SK-N-MC (cell line): ENCODE measurements at regions not wholly inside any gene's neighbourhood (a gene's known extent, or its start where the extent isn't known, plus 50 kb on each side); places are given as distances from the start of the nearest gene placed in this dataset.

Experiments used
- DNase-seq: peaks from one replicate; pipeline ENCODE4 v3.0.0-alpha.2; 2011; ENCODE audit warnings: low read depth, low spot score
- H3K27ac ChIP-seq: fragments of 200-600 bp; sonication (generic); 2 replicates; pipeline ENCODE4 v1.5.1; 2016; ENCODE audit warnings: mixed run types
- H3K36me3 ChIP-seq: fragments of 200-600 bp; sonication (generic); 2 replicates; pipeline ENCODE4 v1.6.1; 2017; ENCODE audit warnings: antibody characterized with exemption, low read length, mixed read lengths; ENCODE audit not compliant: insufficient read depth
- H3K4me3 ChIP-seq: fragments of 200-600 bp; sonication (generic); 2 replicates; pipeline ENCODE4 v1.5.1; 2016
- H3K9ac ChIP-seq: fragments of 200-600 bp; sonication (generic); 2 replicates; pipeline ENCODE4 v1.8.0; 2017; ENCODE audit warnings: mixed run types, mixed read lengths; ENCODE audit not compliant: insufficient read length
- H3K9me3 ChIP-seq: fragments of 200-600 bp; sonication (generic); 2 replicates; pipeline ENCODE4 v1.6.1; 2017; ENCODE audit warnings: low read depth, mild to moderate bottlenecking, antibody characterized with exemption, low read length, moderate library complexity, mixed read lengths
- EZH2 ChIP-seq: fragments of 200-600 bp; sonication (generic); IDR thresholded peaks from one replicate; pipeline ENCODE4 v1.6.1; 2017; ENCODE audit warnings: antibody characterized with exemption
- FOXP2 ChIP-seq: optimal IDR thresholded peaks from 2 replicates; pipeline ENCODE3; 2011; ENCODE audit warnings: mild to moderate bottlenecking, moderate library complexity; ENCODE audit not compliant: insufficient read depth; ENCODE audit errors: extremely low read length, control extremely low read depth
- POLR2AphosphoS5 ChIP-seq: IDR thresholded peaks from 2 replicates; pipeline ENCODE4 v1.6.1; 2012; ENCODE audit warnings: mild to moderate bottlenecking, low read depth, low read length, borderline replicate concordance

GRCh38 chr12:126144603-126145002 lies 1079.4 kb downstream of the AACS start:
- H3K36me3 ChIP-seq, result no peaks in the 10 kb centered on the region
- no peak overlapping the region for H3K27ac ChIP-seq
- TF ChIP-seq POLR2AphosphoS5 (no peak), FOXP2 (no peak), EZH2 (no peak)
- no peak for DNase-seq
- H3K9ac ChIP-seq, result no peak overlapping the region
- no peak overlapping the region for H3K4me3 ChIP-seq
- H3K9me3 ChIP-seq, result no peaks in the 10 kb centered on the region

GRCh38 chr12:126147321-126147720 lies 1082.1 kb downstream of the AACS start:
- no peaks in the 10 kb centered on the region for H3K36me3 ChIP-seq
- no peak overlapping the region for H3K9ac ChIP-seq
- no peak overlapping the region for H3K27ac ChIP-seq
- H3K9me3 ChIP-seq, result no peaks in the 10 kb centered on the region
- H3K4me3 ChIP-seq, result no peak overlapping the region
- no peak for DNase-seq
- TF ChIP-seq POLR2AphosphoS5, result no peak

GRCh38 chr12:126156806-126157574 lies 1091.8 kb downstream of the AACS start:
- Histone ChIP-seq H3K4me3 (no peak overlapping the region), H3K27ac (no peak overlapping the region), H3K9ac (no peak overlapping the region), H3K9me3 (no peaks in the 10 kb centered on the region), H3K36me3 (no peaks in the 10 kb centered on the region)
- TF ChIP-seq EZH2 (no peak), POLR2AphosphoS5 (no peak), FOXP2 (no peak)
- no peak for DNase-seq

GRCh38 chr12:126157575-126157966 lies 1092.3 kb downstream of the AACS start:
- Histone ChIP-seq H3K27ac (no peak overlapping the region), H3K36me3 (no peaks in the 10 kb centered on the region), H3K4me3 (no peak overlapping the region), H3K9me3 (no peaks in the 10 kb centered on the region), H3K9ac (no peak overlapping the region)
- no peak for DNase-seq
- no peak for TF ChIP-seq POLR2AphosphoS5
- TF ChIP-seq FOXP2, result no peak
- TF ChIP-seq EZH2, result no peak

- no peak overlapping the region for H3K9ac ChIP-seq
- TF ChIP-seq EZH2 (no peak), POLR2AphosphoS5 (no peak), FOXP2 (no peak)
- no peaks in the 10 kb centered on the region for H3K36me3 ChIP-seq
- H3K9me3 ChIP-seq, result no peaks in the 10 kb centered on the region
- no peak for DNase-seq
- H3K4me3 ChIP-seq, result no peak overlapping the region
- H3K27ac ChIP-seq, result no peak overlapping the region
Measured at GRCh38 chr12:126159139-126159538, 1093.9 kb downstream of the AACS start.

- DNase-seq, result no peak
- H3K36me3 ChIP-seq, result no peaks in the 10 kb centered on the region
- H3K27ac ChIP-seq, result no peak overlapping the region
- H3K9me3 ChIP-seq, result no peaks in the 10 kb centered on the region
- H3K4me3 ChIP-seq, result no peak overlapping the region
- TF ChIP-seq FOXP2 (no peak), POLR2AphosphoS5 (no peak), EZH2 (no peak)
- no peak overlapping the region for H3K9ac ChIP-seq
Measured at GRCh38 chr12:126160912-126161311, 1095.7 kb downstream of the AACS start.

GRCh38 chr12:126163984-126164383 lies 1098.7 kb downstream of the AACS start:
- Histone ChIP-seq H3K27ac (no peak overlapping the region), H3K36me3 (no peaks in the 10 kb centered on the region), H3K4me3 (no peak overlapping the region), H3K9ac (no peak overlapping the region), H3K9me3 (no peaks in the 10 kb centered on the region)
- TF ChIP-seq EZH2 (no peak), POLR2AphosphoS5 (no peak), FOXP2 (no peak)
- no peak for DNase-seq

DNA sequence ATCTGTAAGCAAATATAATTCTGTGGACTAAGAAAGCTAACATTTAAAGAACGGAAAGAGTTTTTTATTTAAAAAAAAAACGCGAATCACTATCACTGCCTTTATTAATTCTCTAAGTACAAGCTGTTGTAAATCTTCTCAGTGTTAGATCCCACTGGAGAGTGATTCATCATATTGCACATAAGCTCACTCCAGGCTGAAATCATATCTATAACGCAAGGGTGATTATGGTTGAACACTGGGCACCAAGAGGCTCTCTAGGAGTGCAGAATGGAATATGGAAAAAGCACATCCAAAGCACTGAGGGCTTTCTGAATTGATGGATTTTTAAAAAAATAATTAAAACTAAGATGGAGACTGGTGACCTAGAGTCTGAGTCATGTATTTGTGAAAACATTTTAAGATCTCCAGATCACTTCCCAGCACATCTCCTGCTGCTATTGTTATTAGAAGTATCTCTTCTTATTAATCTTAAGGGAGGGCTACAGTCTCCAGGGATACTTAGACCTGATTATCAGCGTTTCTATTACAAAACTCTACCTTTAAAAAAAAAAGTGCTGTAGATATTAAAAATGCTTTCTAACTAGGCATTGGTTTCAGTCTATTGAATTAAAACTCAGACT lies 1106.8 kb downstream of the AACS start:
- Histone ChIP-seq H3K27ac (no peak overlapping the region), H3K4me3 (no peak overlapping the region), H3K9ac (no peak overlapping the region), H3K9me3 (no peaks in the 10 kb centered on the region; the same call in 1 of the 2 replicates), H3K36me3 (no peaks in the 10 kb centered on the region)
- DNase-seq, result no peak
- no peak for TF ChIP-seq EZH2
- no peak for TF ChIP-seq FOXP2
- no peak for TF ChIP-seq POLR2AphosphoS5
